AG10803 (cell line): ENCODE measurements at regions not wholly inside any gene's neighbourhood (a gene's known extent, or its start where the extent isn't known, plus 50 kb on each side); places are given as distances from the start of the nearest gene placed in this dataset.

Experiments
- DNase-seq: peaks from one replicate; pipeline ENCODE4 v3.0.0; 2010; ENCODE audit warnings: low read depth
- H3K4me3 ChIP-seq: 2 replicates; pipeline ENCODE4 v1.5.1; 2011; ENCODE audit warnings: mild to moderate bottlenecking, low read length, control low read depth
- CTCF ChIP-seq: conservative IDR thresholded peaks from 2 replicates; pipeline ENCODE4 v1.5.1; 2011; ENCODE audit warnings: mild to moderate bottlenecking, low read length, control low read depth, inconsistent platforms

- no peak overlapping the region for H3K4me3 ChIP-seq
- no peak for TF ChIP-seq CTCF
- no peak for DNase-seq
Measured at GRCh38 chr1:30812076-30812475, 54.5 kb upstream of the LAPTM5 start.

- H3K4me3 ChIP-seq: no peak overlapping the region
- no peak for TF ChIP-seq CTCF
- no peak for DNase-seq
Measured at GRCh38 chr1:30811187-30811586, 53.6 kb upstream of the LAPTM5 start.

- no peak overlapping the region for H3K4me3 ChIP-seq
- no peak for TF ChIP-seq CTCF
- DNase-seq: no peak
Measured at GRCh38 chr1:30810416-30811080, 53.0 kb upstream of the LAPTM5 start.

GRCh38 chr1:30809514-30810263 is 52.1 kb upstream of the LAPTM5 start:
- DNase-seq: peak; percentile 72
- TF ChIP-seq CTCF: no peak
- no peak overlapping the region for H3K4me3 ChIP-seq

- no peak for DNase-seq
- no peak for TF ChIP-seq CTCF
Measured at GRCh38 chr1:30808067-30808662, 50.6 kb upstream of the LAPTM5 start.

GRCh38 chr1:30807318-30808066 is 49.9 kb upstream of the LAPTM5 start:
- no peak for TF ChIP-seq CTCF
- DNase-seq: peak; percentile 21
- no peak overlapping the region for H3K4me3 ChIP-seq

More at GRCh38 chr1:30808067-30808662, 50.6 kb upstream of the LAPTM5 start:
- H3K4me3 ChIP-seq: no peak overlapping the region
